MCF 10A (cell line): ENCODE measurements at regions not wholly inside any gene's neighbourhood (a gene's known extent, or its start where the extent isn't known, plus 50 kb on each side); places are given as distances from the start of the nearest gene placed in this dataset.

Experiments
- BruUV-seq: library from RNA; stranded (reverse); fragments of 400-500 nt; replicated peaks from 2 replicates; lab custom pipeline; 2021; lab: Mats Ljungman, UMichigan
- CTCF ChIA-PET: fragments of 300-600 bp; sonication (Branson Sonifier 250); formaldehyde crosslinking; extraction: SDS; loops from one replicate; lab custom pipeline; 2021; ENCODE audit warnings: antibody characterized with exemption, inconsistent platforms; lab: Yijun Ruan, JAX
- POLR2A ChIA-PET: fragments of 300-600, 350-650 bp; sonication (Branson Sonifier 250); formaldehyde crosslinking; extraction: SDS; loops from one replicate; lab custom pipeline; 2020; ENCODE audit warnings: antibody characterized with exemption, inconsistent platforms; lab: Yijun Ruan, JAX
- DNase-seq: peaks from one replicate; pipeline ENCODE4 v3.0.0-alpha.2; 2018; ENCODE audit not compliant: unreplicated experiment
- H3K27ac Mint-ChIP-seq: one replicate; pipeline ENCODE4 v1.8.0; 2022; ENCODE audit warnings: mild to moderate bottlenecking, low read depth, mixed read lengths; ENCODE audit not compliant: unreplicated experiment
- H3K27me3 Mint-ChIP-seq: one replicate; pipeline ENCODE4 v1.8.0; 2022; ENCODE audit warnings: mixed read lengths; ENCODE audit not compliant: insufficient read depth, unreplicated experiment
- H3K36me3 Mint-ChIP-seq: one replicate; pipeline ENCODE4 v1.8.0; 2022; ENCODE audit warnings: mild to moderate bottlenecking, moderate library complexity, mixed read lengths; ENCODE audit not compliant: insufficient read depth, unreplicated experiment
- H3K4me1 Mint-ChIP-seq: one replicate; pipeline ENCODE4 v1.8.0; 2022; ENCODE audit warnings: mixed read lengths; ENCODE audit not compliant: insufficient read depth, unreplicated experiment
- H3K4me3 Mint-ChIP-seq: one replicate; pipeline ENCODE4 v1.8.0; 2022; ENCODE audit warnings: mild to moderate bottlenecking, moderate library complexity, mixed read lengths; ENCODE audit not compliant: unreplicated experiment
- H3K9me3 Mint-ChIP-seq: one replicate; pipeline ENCODE4 v1.8.0; 2022; ENCODE audit warnings: mixed read lengths; ENCODE audit not compliant: unreplicated experiment
- intact Hi-C: fragments of 100-400 bp; cut with micrococcal nuclease; formaldehyde crosslinking; loops from 2 replicates; pipeline ENCODE4 v1.14.1; 2022
- TF ChIP-seq, protein P1 (sequence below): fragments of 200-600 bp; IDR thresholded peaks from one replicate; pipeline ENCODE4 v1.8.0; 2022; ENCODE audit warnings: antibody characterized with exemption, mild to moderate bottlenecking; ENCODE audit not compliant: unreplicated experiment

DNA sequence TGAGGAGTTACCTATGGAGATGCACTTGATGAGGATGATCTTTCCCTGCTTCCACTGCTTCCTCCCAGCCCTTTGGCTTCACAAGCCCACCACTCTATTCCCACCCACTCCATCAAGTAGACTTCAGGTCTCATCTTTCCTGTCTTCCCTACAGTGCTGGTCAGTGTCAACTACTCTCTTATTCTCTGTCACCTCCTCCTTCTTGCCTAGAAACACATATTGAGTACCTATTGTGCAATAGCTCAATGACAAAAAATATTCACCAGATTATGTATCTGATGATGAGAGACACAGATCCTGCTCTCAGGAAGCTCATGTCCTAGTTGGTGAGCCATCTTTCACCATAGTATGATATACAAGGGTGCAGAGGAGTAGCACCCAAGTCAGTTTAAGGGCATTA is 82.2 kb upstream of the NFASC start:
- CTCF ChIA-PET = interaction anchor here (0.6 to 26.9 kb wide), 5 partner anchors 8 to 223 kb away, joined by 3 to 1156 read pairs (median 4); no protein-coding TSS in a partner anchor

DNA sequence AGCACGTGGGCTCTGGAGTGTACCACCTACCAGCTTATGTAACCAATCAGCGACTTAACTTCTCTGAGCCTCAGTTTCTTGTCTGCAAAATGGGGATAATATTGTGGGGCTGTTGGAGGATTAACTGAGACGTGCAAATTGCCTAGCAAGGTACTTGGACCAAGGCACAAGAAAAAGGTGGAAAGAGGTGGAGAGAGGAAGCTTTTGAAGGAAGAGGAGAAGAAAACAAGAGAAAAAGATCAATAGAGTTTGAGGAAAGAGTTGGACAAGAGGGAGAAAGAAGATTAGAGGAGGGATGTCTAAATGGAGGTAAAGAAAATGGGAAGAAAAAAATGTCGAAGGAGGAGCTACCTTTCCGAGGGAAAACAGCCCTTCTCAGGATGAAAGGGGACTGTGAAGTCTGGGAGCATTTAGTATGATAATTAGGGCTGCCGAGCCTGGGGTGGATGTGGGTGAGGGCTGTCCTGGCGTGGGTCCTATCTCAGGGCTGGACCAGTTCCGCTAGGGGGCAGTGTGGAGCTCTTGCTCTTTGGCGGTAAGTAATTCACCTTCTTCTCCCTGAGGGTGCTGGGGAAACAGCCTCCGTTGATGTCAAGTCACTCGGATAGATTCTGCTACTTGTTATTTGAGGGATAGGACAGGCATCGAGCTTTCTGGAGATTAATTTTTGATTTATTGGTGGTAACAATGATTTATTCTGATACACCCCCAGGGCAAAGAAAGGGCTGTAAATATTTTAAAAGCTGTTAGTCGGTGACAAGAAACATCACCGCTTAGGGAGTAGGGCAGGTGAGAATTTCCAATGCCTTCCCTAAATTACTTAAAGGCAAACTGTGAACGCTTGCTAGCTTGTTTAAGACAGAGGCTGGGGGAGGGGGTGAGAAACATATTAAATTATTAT is 79.0 kb upstream of the NFASC start:
- BruUV-seq = no TSS peak
- H3K36me3 Mint-ChIP-seq = no peaks in the 10 kb centered on the region
- no peak overlapping the region for H3K4me3 Mint-ChIP-seq
- TF ChIP-seq, protein P1, sequence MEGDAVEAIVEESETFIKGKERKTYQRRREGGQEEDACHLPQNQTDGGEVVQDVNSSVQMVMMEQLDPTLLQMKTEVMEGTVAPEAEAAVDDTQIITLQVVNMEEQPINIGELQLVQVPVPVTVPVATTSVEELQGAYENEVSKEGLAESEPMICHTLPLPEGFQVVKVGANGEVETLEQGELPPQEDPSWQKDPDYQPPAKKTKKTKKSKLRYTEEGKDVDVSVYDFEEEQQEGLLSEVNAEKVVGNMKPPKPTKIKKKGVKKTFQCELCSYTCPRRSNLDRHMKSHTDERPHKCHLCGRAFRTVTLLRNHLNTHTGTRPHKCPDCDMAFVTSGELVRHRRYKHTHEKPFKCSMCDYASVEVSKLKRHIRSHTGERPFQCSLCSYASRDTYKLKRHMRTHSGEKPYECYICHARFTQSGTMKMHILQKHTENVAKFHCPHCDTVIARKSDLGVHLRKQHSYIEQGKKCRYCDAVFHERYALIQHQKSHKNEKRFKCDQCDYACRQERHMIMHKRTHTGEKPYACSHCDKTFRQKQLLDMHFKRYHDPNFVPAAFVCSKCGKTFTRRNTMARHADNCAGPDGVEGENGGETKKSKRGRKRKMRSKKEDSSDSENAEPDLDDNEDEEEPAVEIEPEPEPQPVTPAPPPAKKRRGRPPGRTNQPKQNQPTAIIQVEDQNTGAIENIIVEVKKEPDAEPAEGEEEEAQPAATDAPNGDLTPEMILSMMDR = peak; percentile 96
- DNase-seq = peak; percentile 81
- no peak overlapping the region for H3K27ac Mint-ChIP-seq
- CTCF ChIA-PET = interaction anchor here (0.6 to 26.9 kb wide), 67 partner anchors 8 to 622 kb away, joined by 3 to 1156 read pairs (median 4); no protein-coding TSS in a partner anchor
- no peaks in the 10 kb centered on the region for H3K4me1 Mint-ChIP-seq
- no peaks in the 10 kb centered on the region for H3K9me3 Mint-ChIP-seq
- peaks cover 54% of the 10 kb centered on the region for H3K27me3 Mint-ChIP-seq
- intact Hi-C loops = loop anchor here (1.0 kb wide), 1 partner anchor 16 kb away; no protein-coding TSS in a partner anchor
- POLR2A ChIA-PET = interaction anchor here (0.7 to 1.5 kb wide), 3 partner anchors 12 to 108 kb away, joined by 3 to 11 read pairs (median 3); no protein-coding TSS in a partner anchor

More for the DNA sequence above, 82.2 kb upstream of the NFASC start:
- H3K36me3 Mint-ChIP-seq = no peaks in the 10 kb centered on the region
- TF ChIP-seq, protein P1 = no peak
- no peak for DNase-seq
- no peaks in the 10 kb centered on the region for H3K9me3 Mint-ChIP-seq
- POLR2A ChIA-PET = interaction anchor here (0.6 kb wide), 1 partner anchor 16 kb away, joined by 3 read pairs; no protein-coding TSS in a partner anchor
- intact Hi-C loops = no loop called here
- H3K27ac Mint-ChIP-seq = no peak overlapping the region
- no peak overlapping the region for H3K4me3 Mint-ChIP-seq
- no peaks in the 10 kb centered on the region for H3K4me1 Mint-ChIP-seq
- no TSS peak for BruUV-seq
- peaks cover 74% of the 10 kb centered on the region for H3K27me3 Mint-ChIP-seq

DNA sequence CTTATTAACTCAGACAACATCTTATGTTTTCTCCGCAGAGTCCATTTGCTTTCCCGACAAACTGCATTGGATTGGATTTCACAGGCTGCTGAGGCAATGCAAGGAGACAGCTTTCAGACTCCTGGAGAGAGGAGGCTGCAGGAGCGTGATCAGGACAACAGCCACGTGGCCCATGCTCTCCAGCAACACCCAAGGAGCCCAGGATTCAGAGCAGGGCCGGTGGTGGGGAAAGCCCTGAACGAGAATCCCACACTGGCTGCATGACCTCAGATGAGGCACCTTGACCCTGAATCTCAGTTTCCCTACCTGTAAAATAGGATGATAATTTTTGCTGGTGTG is 78.3 kb upstream of the NFASC start:
- Mint-ChIP-seq H3K4me1 (no peaks in the 10 kb centered on the region), H3K9me3 (no peaks in the 10 kb centered on the region), H3K27ac (no peak overlapping the region), H3K27me3 (peaks cover 48% of the 10 kb centered on the region), H3K4me3 (no peak overlapping the region), H3K36me3 (no peaks in the 10 kb centered on the region)
- intact Hi-C loops = no loop called here
- ChIA-PET CTCF (interaction anchor here (0.6 to 26.9 kb wide), 52 partner anchors 9 to 623 kb away, joined by 3 to 1156 read pairs (median 4); no protein-coding TSS in a partner anchor), POLR2A (interaction anchor here (0.7 to 1.5 kb wide), 3 partner anchors 12 to 108 kb away, joined by 3 to 11 read pairs (median 3); no protein-coding TSS in a partner anchor)
- TF ChIP-seq, protein P1 = no peak
- DNase-seq = no peak
- BruUV-seq = no TSS peak
